ENCODE measurements at regions not wholly inside any gene's neighbourhood (a gene's known extent, or its start where the extent isn't known, plus 50 kb on each side); places are given as distances from the start of the nearest gene placed in this dataset.
"Not testable (repeated sequence)": the region's sequence is repeated elsewhere in the genome, so short reads cannot be mapped to it uniquely, and the experiment has no call there.

DNA sequence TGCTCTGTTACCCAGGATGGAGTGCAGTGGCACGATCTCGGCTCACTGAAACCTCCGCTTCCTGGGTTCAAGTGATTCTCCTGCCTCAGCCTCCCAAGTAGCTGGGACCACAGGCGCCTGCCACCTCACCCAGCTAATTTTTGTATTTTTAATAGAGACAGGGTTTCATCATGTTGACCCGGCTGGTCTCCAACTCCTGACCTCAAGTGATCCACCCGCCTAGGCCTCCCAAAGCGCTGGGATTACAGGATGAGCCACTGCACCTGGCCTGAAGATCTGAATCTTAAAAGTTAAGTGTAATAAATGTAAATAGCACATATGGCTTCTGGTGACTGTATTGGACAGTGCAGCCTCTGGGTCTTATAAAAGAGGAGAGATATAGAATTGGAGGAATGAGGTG lies 74.2 kb upstream of the NOX3 start:
- H3K27me3 ChIP-seq (ENCODE audit: insufficient read depth, low read length); H3K27ac ChIP-seq (ENCODE audit: low read depth, low read length); H3K9ac ChIP-seq (ENCODE audit: low read length); H3K4me2 ChIP-seq (ENCODE audit: low read length); H3K9me3 ChIP-seq (ENCODE audit: control insufficient read depth in 1 of 2, insufficient read depth in 1 of 2, low read depth in 1 of 2, low read length in 2 of 2); ATAC-seq; H3K9me2 ChIP-seq (ENCODE audit: insufficient read depth); H4K20me1 ChIP-seq (ENCODE audit: insufficient read depth); H3K4me3 ChIP-seq (replicated peaks in 1 of 2; ENCODE audit: low read depth in 1 of 2, low read length in 2 of 2); RAD21 ChIA-PET (ENCODE audit: low non-redundant PET in 1 of 2, low total read pairs in 2 of 2, uncharacterized antibody in 2 of 2, unreplicated experiment in 2 of 2); BruUV-seq (replicated peaks); H3K79me2 ChIP-seq (ENCODE audit: insufficient read depth, low read length); DNase-seq (ENCODE audit: low read depth, low spot score); H3K4me1 ChIP-seq (ENCODE audit: control insufficient read depth in 1 of 2, insufficient read depth in 2 of 2, low read length in 2 of 2); POLR2A ChIA-PET; H3K36me3 ChIP-seq (ENCODE audit: control insufficient read depth in 1 of 2, insufficient read depth in 2 of 2, low read length in 2 of 2): not testable (repeated sequence)
- CTCF ChIA-PET, result interaction anchor here (1.3 to 1.4 kb wide), 2 partner anchors 149 to 201 kb away, joined by 4 read pairs; no protein-coding TSS in a partner anchor
- H2AFZ ChIP-seq (ENCODE audit: low read depth, low read length, poor library complexity, severe bottlenecking), result peak overlapping the region; percentile 64
- intact Hi-C loops (cut with micrococcal nuclease), result loop anchor here (1.0 to 10.0 kb wide), 4 partner anchors 190 to 595 kb away; no protein-coding TSS in a partner anchor

DNA sequence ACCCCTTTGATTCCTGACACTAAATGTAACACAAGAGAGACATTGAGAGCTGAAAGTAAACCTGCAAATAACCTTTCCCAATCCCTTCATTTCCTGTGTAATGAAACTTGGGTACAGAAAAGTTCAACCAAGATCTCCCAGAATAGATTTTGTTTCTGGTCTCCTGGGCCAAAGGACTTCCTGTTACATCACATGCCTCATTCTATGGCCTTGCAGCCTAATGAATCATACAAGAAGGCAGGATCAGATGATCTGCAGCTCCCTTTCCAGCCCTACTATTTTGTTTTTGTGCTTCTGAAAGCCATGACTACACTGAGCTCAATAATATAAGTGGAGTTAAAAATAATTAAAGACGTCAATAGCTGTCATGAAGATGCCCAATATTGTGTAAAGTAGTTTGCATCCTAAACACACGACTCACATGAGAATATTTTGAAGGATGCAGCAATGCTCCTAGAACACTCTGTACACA lies 73.4 kb upstream of the NOX3 start:
- H3K4me2 ChIP-seq (ENCODE audit: low read length), result no peak overlapping the region
- H3K79me2 ChIP-seq (ENCODE audit: insufficient read depth, low read length), result no peaks in the 10 kb centered on the region
- no peaks in the 10 kb centered on the region for H3K36me3 ChIP-seq (ENCODE audit: control insufficient read depth in 1 of 2, insufficient read depth in 2 of 2, low read length in 2 of 2)
- intact Hi-C loops (cut with micrococcal nuclease), result loop anchor here (10.0 kb wide), 1 partner anchor 594 kb away; no protein-coding TSS in a partner anchor
- ChIA-PET CTCF (interaction anchor here (1.3 to 1.4 kb wide), 2 partner anchors 148 to 200 kb away, joined by 4 read pairs; no protein-coding TSS in a partner anchor), RAD21 (ENCODE audit: low non-redundant PET in 1 of 2, low total read pairs in 2 of 2, uncharacterized antibody in 2 of 2, unreplicated experiment in 2 of 2) (no interaction called here), POLR2A (no interaction called here)
- H3K4me1 ChIP-seq (ENCODE audit: control insufficient read depth in 1 of 2, insufficient read depth in 2 of 2, low read length in 2 of 2), result peaks cover 0 to 3% of the 10 kb centered on the region in 2 experiments; a peak in 2 of 4 replicates
- H3K9me3 ChIP-seq (ENCODE audit: control insufficient read depth in 1 of 2, insufficient read depth in 1 of 2, low read depth in 1 of 2, low read length in 2 of 2), result no peaks in the 10 kb centered on the region
- no peaks in the 10 kb centered on the region for H4K20me1 ChIP-seq (ENCODE audit: insufficient read depth)
- ATAC-seq, result no peak
- H3K27me3 ChIP-seq (ENCODE audit: insufficient read depth, low read length), result no peaks in the 10 kb centered on the region
- no peaks in the 10 kb centered on the region for H3K9me2 ChIP-seq (ENCODE audit: insufficient read depth)
- no peak overlapping the region for H3K27ac ChIP-seq (ENCODE audit: low read depth, low read length)
- DNase-seq (ENCODE audit: low read depth, low spot score), result no peak
- no TSS peak for BruUV-seq (replicated peaks)
- no peak overlapping the region for H2AFZ ChIP-seq (ENCODE audit: low read depth, low read length, poor library complexity, severe bottlenecking)
- no peak overlapping the region for H3K9ac ChIP-seq (ENCODE audit: low read length)
- H3K4me3 ChIP-seq (replicated peaks in 1 of 2; ENCODE audit: low read depth in 1 of 2, low read length in 2 of 2), result no peak overlapping the region
- TF ChIP-seq, protein P1, sequence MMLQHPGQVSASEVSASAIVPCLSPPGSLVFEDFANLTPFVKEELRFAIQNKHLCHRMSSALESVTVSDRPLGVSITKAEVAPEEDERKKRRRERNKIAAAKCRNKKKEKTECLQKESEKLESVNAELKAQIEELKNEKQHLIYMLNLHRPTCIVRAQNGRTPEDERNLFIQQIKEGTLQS (IDR thresholded peaks at IDR 0.05), result no peak
- TF ChIP-seq POLR2AphosphoS5 (IDR thresholded peaks at IDR 0.05; ENCODE audit: low read depth, low read length), result no peak
